ENCODE measurements at regions not wholly inside any gene's neighbourhood (a gene's known extent, or its start where the extent isn't known, plus 50 kb on each side); places are given as distances from the start of the nearest gene placed in this dataset.

DNA sequence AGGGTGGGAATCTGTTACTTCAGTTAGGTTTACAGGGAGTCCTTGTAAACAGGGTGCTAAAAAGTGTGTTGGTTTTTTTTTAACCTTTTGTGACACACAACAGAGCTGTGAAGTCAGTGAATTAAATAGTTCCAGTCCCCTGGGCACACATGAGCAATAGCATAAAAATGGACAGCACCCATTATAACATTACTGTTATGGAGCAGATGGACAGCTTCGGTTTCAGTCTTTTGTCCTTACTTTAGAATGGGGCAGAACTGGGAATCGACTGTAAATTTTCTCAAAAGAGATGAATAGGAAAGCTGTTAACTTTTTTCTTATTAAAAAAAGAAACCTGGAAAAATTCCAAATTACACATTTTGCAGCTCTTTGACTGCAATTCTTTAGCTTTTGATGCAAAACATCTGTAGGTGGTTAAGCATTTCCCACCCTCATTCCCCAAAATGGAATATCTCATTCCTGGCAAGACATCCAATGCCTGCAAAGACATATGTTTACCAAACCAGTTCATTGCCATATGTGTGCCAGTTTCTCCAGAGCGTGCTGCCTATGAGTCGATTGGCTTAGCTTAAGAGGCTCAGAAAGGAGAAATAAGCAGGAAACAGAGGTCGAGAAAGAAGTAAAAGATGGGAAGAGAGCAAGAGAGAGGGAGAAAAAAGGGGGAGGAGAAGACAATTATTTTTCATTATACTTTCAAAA is 212.3 kb upstream of the TMEM161B start:
- TF ChIP-seq, protein P1, sequence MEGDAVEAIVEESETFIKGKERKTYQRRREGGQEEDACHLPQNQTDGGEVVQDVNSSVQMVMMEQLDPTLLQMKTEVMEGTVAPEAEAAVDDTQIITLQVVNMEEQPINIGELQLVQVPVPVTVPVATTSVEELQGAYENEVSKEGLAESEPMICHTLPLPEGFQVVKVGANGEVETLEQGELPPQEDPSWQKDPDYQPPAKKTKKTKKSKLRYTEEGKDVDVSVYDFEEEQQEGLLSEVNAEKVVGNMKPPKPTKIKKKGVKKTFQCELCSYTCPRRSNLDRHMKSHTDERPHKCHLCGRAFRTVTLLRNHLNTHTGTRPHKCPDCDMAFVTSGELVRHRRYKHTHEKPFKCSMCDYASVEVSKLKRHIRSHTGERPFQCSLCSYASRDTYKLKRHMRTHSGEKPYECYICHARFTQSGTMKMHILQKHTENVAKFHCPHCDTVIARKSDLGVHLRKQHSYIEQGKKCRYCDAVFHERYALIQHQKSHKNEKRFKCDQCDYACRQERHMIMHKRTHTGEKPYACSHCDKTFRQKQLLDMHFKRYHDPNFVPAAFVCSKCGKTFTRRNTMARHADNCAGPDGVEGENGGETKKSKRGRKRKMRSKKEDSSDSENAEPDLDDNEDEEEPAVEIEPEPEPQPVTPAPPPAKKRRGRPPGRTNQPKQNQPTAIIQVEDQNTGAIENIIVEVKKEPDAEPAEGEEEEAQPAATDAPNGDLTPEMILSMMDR (IDR thresholded peaks at IDR 0.05; ENCODE audit: borderline replicate concordance, insufficient read depth, low read depth, low read length), result no peak
- H3K4me3 ChIP-seq (ENCODE audit: low read depth, low read length), result no peak overlapping the region

- TF ChIP-seq, protein P1 (IDR thresholded peaks at IDR 0.05; ENCODE audit: borderline replicate concordance, insufficient read depth, low read depth, low read length), result no peak
- no peak overlapping the region for H3K4me3 ChIP-seq (ENCODE audit: low read depth, low read length)
Observed at GRCh38 chr5:88480245-88480644, 211.6 kb upstream of the TMEM161B start.

GRCh38 chr5:88474574-88474973 is 205.9 kb upstream of the TMEM161B start:
- no peak overlapping the region for H3K4me3 ChIP-seq (ENCODE audit: low read depth, low read length)
- TF ChIP-seq, protein P1 (IDR thresholded peaks at IDR 0.05; ENCODE audit: borderline replicate concordance, insufficient read depth, low read depth, low read length), result no peak

GRCh38 chr5:88470745-88471144 is 202.1 kb upstream of the TMEM161B start:
- H3K4me3 ChIP-seq (ENCODE audit: low read depth, low read length), result no peak overlapping the region
- TF ChIP-seq, protein P1 (IDR thresholded peaks at IDR 0.05; ENCODE audit: borderline replicate concordance, insufficient read depth, low read depth, low read length), result no peak

GRCh38 chr5:88459971-88460370 is 191.3 kb upstream of the TMEM161B start:
- H3K4me3 ChIP-seq (ENCODE audit: low read depth, low read length), result no peak overlapping the region
- TF ChIP-seq, protein P1 (IDR thresholded peaks at IDR 0.05; ENCODE audit: borderline replicate concordance, insufficient read depth, low read depth, low read length), result no peak

DNA sequence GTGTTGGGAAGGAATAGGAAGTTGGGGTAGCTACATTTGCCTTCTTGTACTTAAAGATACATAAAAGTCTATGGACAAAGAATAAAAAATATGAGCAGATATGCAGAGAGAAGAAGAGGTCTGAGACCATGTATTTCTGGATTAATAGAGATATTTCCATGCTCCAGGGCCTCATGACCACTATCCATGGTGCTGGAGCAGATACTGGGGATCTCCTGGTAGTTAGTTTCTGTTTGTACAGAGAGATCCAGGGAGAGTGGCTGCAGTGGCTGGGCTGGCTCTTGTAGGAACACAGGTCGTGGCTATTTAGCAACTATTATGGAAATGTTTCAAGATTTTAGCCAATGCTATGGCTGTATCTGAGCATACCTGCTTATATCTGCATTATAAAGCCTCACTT is 184.2 kb upstream of the TMEM161B start:
- no peak overlapping the region for H3K4me3 ChIP-seq (ENCODE audit: low read depth, low read length)
- TF ChIP-seq, protein P1 (IDR thresholded peaks at IDR 0.05; ENCODE audit: borderline replicate concordance, insufficient read depth, low read depth, low read length), result no peak

DNA sequence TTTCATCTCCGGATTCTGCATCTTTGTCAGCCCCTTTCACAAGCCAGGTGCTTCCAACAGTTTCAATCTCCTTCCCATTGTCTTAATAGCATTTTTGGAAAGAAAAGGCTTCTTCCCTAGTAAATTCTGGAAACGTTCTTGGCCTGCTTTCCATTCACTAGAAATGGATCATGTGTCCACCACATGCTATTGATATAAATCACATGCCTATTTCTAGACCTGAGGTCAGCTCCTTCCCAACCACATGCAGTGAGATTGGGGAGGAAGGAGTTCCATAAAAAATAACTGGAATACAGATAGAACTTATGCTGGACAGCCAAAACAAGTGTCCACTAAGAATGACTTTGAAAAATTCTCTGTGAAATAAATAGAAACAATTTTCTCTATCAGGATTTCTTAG is 181.6 kb upstream of the TMEM161B start:
- no peak overlapping the region for H3K4me3 ChIP-seq (ENCODE audit: low read depth, low read length)
- TF ChIP-seq, protein P1 (IDR thresholded peaks at IDR 0.05; ENCODE audit: borderline replicate concordance, insufficient read depth, low read depth, low read length), result no peak
